H9 (cell line): ENCODE measurements at regions not wholly inside any gene's neighbourhood (a gene's known extent, or its start where the extent isn't known, plus 50 kb on each side); places are given as distances from the start of the nearest gene placed in this dataset.

Experiments used
- DNase-seq: peaks from one replicate; pipeline ENCODE4 v3.0.0-alpha.2; 2017
- H2AFZ ChIP-seq: one replicate; pipeline ENCODE4 v1.6.1; 2013; ENCODE audit warnings: mild to moderate bottlenecking, low read length, control low read depth, moderate library complexity
- H2AK5ac ChIP-seq: 2 replicates; pipeline ENCODE4 v1.6.1; 2013; ENCODE audit warnings: low read length, control low read depth, mixed read lengths; ENCODE audit not compliant: insufficient read length
- H2BK120ac ChIP-seq: one replicate; pipeline ENCODE4 v1.6.1; 2013; ENCODE audit warnings: low read depth, mild to moderate bottlenecking, low read length, control low read depth, inconsistent platforms; ENCODE audit not compliant: poor library complexity, severe bottlenecking
- H2BK12ac ChIP-seq: 2 replicates; pipeline ENCODE4 v1.6.1; 2013; ENCODE audit warnings: low read length, control low read depth, mixed read lengths, low read depth; ENCODE audit not compliant: insufficient read length
- H2BK15ac ChIP-seq: 2 replicates; pipeline ENCODE4 v1.6.1; 2013; ENCODE audit warnings: low read depth, low read length, control low read depth
- H2BK20ac ChIP-seq: one replicate; pipeline ENCODE4 v1.6.1; 2013; ENCODE audit warnings: low read depth, mild to moderate bottlenecking, low read length, control low read depth, inconsistent platforms; ENCODE audit not compliant: poor library complexity, severe bottlenecking
- H2BK5ac ChIP-seq: 2 replicates; pipeline ENCODE4 v1.6.1; 2013; ENCODE audit warnings: low read length, control low read depth, mixed read lengths; ENCODE audit not compliant: insufficient read length
- H3K14ac ChIP-seq: 2 replicates; pipeline ENCODE4 v1.6.1; 2013; ENCODE audit warnings: low read length, control low read depth; ENCODE audit not compliant: insufficient read depth
- H3K18ac ChIP-seq: 2 replicates; pipeline ENCODE4 v1.6.1; 2013; ENCODE audit warnings: low read depth, mild to moderate bottlenecking, mixed read lengths, low read length, control low read depth; ENCODE audit not compliant: insufficient read length
- H3K23ac ChIP-seq: 2 replicates; pipeline ENCODE4 v1.6.1; 2013; ENCODE audit warnings: low read length, control low read depth, mixed read lengths, low read depth; ENCODE audit not compliant: insufficient read length
- H3K23me2 ChIP-seq: 2 replicates; pipeline ENCODE4 v1.6.1; 2013; ENCODE audit warnings: low read depth, mild to moderate bottlenecking, mixed read lengths, low read length, control low read depth; ENCODE audit not compliant: insufficient read length, poor library complexity, severe bottlenecking
- H3K27ac ChIP-seq: 2 replicates; pipeline ENCODE4 v1.5.1; 2013; ENCODE audit warnings: low read length, control low read depth, mixed read lengths, low read depth; ENCODE audit not compliant: insufficient read length
- H3K27me3 ChIP-seq: 2 replicates; pipeline ENCODE4 v1.6.1; 2013; ENCODE audit warnings: low read length, control low read depth, inconsistent platforms; ENCODE audit not compliant: insufficient read depth
- H3K4ac ChIP-seq: 2 replicates; pipeline ENCODE4 v1.6.1; 2013; ENCODE audit warnings: low read depth, mild to moderate bottlenecking, control low read depth, inconsistent platforms, low read length, moderate library complexity
- H3K4me1 ChIP-seq: 2 replicates; pipeline ENCODE4 v1.6.1; 2013; ENCODE audit warnings: low read length, control low read depth, inconsistent platforms; ENCODE audit not compliant: insufficient read depth
- H3K4me2 ChIP-seq: 2 replicates; pipeline ENCODE4 v1.6.1; 2013; ENCODE audit warnings: low read length, control low read depth, mixed read lengths; ENCODE audit not compliant: insufficient read length, insufficient read depth
- H3K56ac ChIP-seq: 2 replicates; pipeline ENCODE4 v1.6.1; 2013; ENCODE audit warnings: low read depth, mild to moderate bottlenecking, mixed read lengths, low read length, control low read depth; ENCODE audit not compliant: insufficient read length
- H3K79me1 ChIP-seq: 2 replicates; pipeline ENCODE4 v1.6.1; 2013; ENCODE audit warnings: low read depth, mild to moderate bottlenecking, moderate library complexity, low read length, control low read depth, inconsistent platforms; ENCODE audit not compliant: insufficient read depth, poor library complexity, severe bottlenecking
- H3K79me2 ChIP-seq: 2 replicates; pipeline ENCODE4 v1.6.1; 2013; ENCODE audit warnings: low read length, control low read depth, inconsistent platforms; ENCODE audit not compliant: insufficient read depth
- H3K9ac ChIP-seq: 2 replicates; pipeline ENCODE4 v1.6.1; 2013; ENCODE audit warnings: low read length, control low read depth, mixed read lengths; ENCODE audit not compliant: insufficient read length; ENCODE audit errors: extremely low read depth
- H3K9me3 ChIP-seq: one replicate; pipeline ENCODE4 v1.6.1; 2013; ENCODE audit warnings: low read depth, low read length, inconsistent platforms; ENCODE audit not compliant: control insufficient read depth
- H3T11ph ChIP-seq: one replicate; pipeline ENCODE4 v1.6.1; 2013; ENCODE audit warnings: mild to moderate bottlenecking, low read length, control low read depth, inconsistent platforms
- H4K20me1 ChIP-seq: one replicate; pipeline ENCODE4 v1.6.1; 2013; ENCODE audit not compliant: control insufficient read depth, insufficient read length, insufficient read depth
- H4K5ac ChIP-seq: 2 replicates; pipeline ENCODE4 v1.6.1; 2013; ENCODE audit warnings: low read depth, mild to moderate bottlenecking, mixed read lengths, low read length, control low read depth; ENCODE audit not compliant: insufficient read length
- H4K8ac ChIP-seq: replicated peaks from 2 replicates; pipeline ENCODE4 v1.6.1; 2013; ENCODE audit warnings: low read length, control low read depth, mixed read lengths, low read depth; ENCODE audit not compliant: insufficient read length
- H4K91ac ChIP-seq: 2 replicates; pipeline ENCODE4 v1.6.1; 2013; ENCODE audit warnings: low read depth, mild to moderate bottlenecking, moderate library complexity, mixed read lengths, low read length, control low read depth; ENCODE audit not compliant: insufficient read length
- H3K27ac Mint-ChIP-seq, 3 experiments: 2 replicates in 2 of 3; 3 replicates in 1 of 3; pipeline ENCODE4 v1.8.0; 2020 to 2021; ENCODE audit warnings: mixed read lengths in 3 of 3, mild to moderate bottlenecking in 1 of 3, moderate library complexity in 1 of 3
- H3K27me3 Mint-ChIP-seq: 2 replicates; pipeline ENCODE4 v1.8.0; 2021; ENCODE audit warnings: low read depth, mild to moderate bottlenecking, moderate library complexity, mixed read lengths
- H3K36me3 Mint-ChIP-seq, 3 experiments: 2 replicates in 2 of 3; 3 replicates in 1 of 3; pipeline ENCODE4 v1.8.0; 2020 to 2021; ENCODE audit warnings: low read depth in 3 of 3, mixed read lengths in 3 of 3; ENCODE audit not compliant: insufficient read depth in 1 of 3
- H3K4me1 Mint-ChIP-seq, 2 experiments: 2 replicates each; pipeline ENCODE4 v1.8.0; 2020; ENCODE audit warnings: mixed read lengths in 2 of 2
- H3K4me3 Mint-ChIP-seq, 2 experiments: 2 replicates in 1 of 2; 3 replicates in 1 of 2; pipeline ENCODE4 v1.8.0; 2020 to 2021; ENCODE audit warnings: mild to moderate bottlenecking in 2 of 2, mixed read lengths in 2 of 2, moderate library complexity in 1 of 2
- H3K9me3 Mint-ChIP-seq, 2 experiments: 2 replicates in 1 of 2; 3 replicates in 1 of 2; pipeline ENCODE4 v1.8.0; 2020; ENCODE audit warnings: mild to moderate bottlenecking in 2 of 2, mixed read lengths in 2 of 2, moderate library complexity in 1 of 2
- CTCF ChIP-seq: fragments of 200-600 bp; sonication (generic); conservative IDR thresholded peaks from 3 replicates; pipeline ENCODE4 v1.8.0; 2021; ENCODE audit warnings: antibody characterized with exemption, mild to moderate bottlenecking
- WGBS: extraction: QIAGEN DNeasy Blood & Tissue Kit; methylation state at CpG from one replicate; pipeline ENCODE4 v1.1.7; 2013; ENCODE audit warnings: missing lambda C conversion rate, low lambda C conversion rate, mixed read lengths; ENCODE audit not compliant: insufficient read length; ENCODE audit errors: extremely low coverage; 5-methylcytosine and 5-hydroxymethylcytosine counted together

- H4K91ac ChIP-seq = no peak overlapping the region
- no peak for DNase-seq
- H3K9ac ChIP-seq = no peak overlapping the region
- no peak overlapping the region for H3K4me3 Mint-ChIP-seq
- no peak overlapping the region for H2AK5ac ChIP-seq
- H3K23me2 ChIP-seq = no peaks in the 10 kb centered on the region
- H3K9me3 ChIP-seq = no peaks in the 10 kb centered on the region
- no peaks in the 10 kb centered on the region for H3K79me2 ChIP-seq
- H3K9me3 Mint-ChIP-seq = peaks cover 0 to 79% of the 10 kb centered on the region in 2 experiments; a peak in 3 of 5 replicates
- H3K4me2 ChIP-seq = no peak overlapping the region
- TF ChIP-seq CTCF = no peak
- peaks cover 12% of the 10 kb centered on the region for H3K27me3 Mint-ChIP-seq
- no peak overlapping the region for H4K8ac ChIP-seq
- no peak overlapping the region for H3K14ac ChIP-seq
- no peak overlapping the region for H2BK20ac ChIP-seq
- no peaks in the 10 kb centered on the region for H3K4me1 Mint-ChIP-seq
- no CpG with 5 or more reads among the region's 19 CpGs for WGBS
- no peaks in the 10 kb centered on the region for H3K4me1 ChIP-seq
- no peak overlapping the region for H3T11ph ChIP-seq
- no peak overlapping the region; a peak in 1 of 7 replicates for H3K27ac Mint-ChIP-seq
- H3K23ac ChIP-seq = no peak overlapping the region
- peaks cover 0 to 2% (median 0%) of the 10 kb centered on the region in 3 experiments; a peak in 3 of 7 replicates for H3K36me3 Mint-ChIP-seq
- no peaks in the 10 kb centered on the region for H3K79me1 ChIP-seq
- H2BK5ac ChIP-seq = no peak overlapping the region
- no peak overlapping the region for H4K5ac ChIP-seq
- H2BK12ac ChIP-seq = no peak overlapping the region
- H2BK15ac ChIP-seq = no peak overlapping the region
- H3K27me3 ChIP-seq = no peaks in the 10 kb centered on the region
- no peaks in the 10 kb centered on the region for H4K20me1 ChIP-seq
- H3K27ac ChIP-seq = no peak overlapping the region
- no peak overlapping the region for H2BK120ac ChIP-seq
- no peak overlapping the region for H3K4ac ChIP-seq
- H3K18ac ChIP-seq = no peak overlapping the region
- no peak overlapping the region for H2AFZ ChIP-seq
- no peak overlapping the region for H3K56ac ChIP-seq
Measured at GRCh38 chr22:47872761-47873535, 1110.5 kb downstream of the TBC1D22A start.
